H9 (cell line): ENCODE measurements at regions not wholly inside any gene's neighbourhood (a gene's known extent, or its start where the extent isn't known, plus 50 kb on each side); places are given as distances from the start of the nearest gene placed in this dataset.

Experiments
- DNase-seq: peaks from one replicate; pipeline ENCODE4 v3.0.0-alpha.2; 2017
- H2AFZ ChIP-seq: one replicate; pipeline ENCODE4 v1.6.1; 2013; ENCODE audit warnings: mild to moderate bottlenecking, low read length, control low read depth, moderate library complexity
- H2AK5ac ChIP-seq: 2 replicates; pipeline ENCODE4 v1.6.1; 2013; ENCODE audit warnings: low read length, control low read depth, mixed read lengths; ENCODE audit not compliant: insufficient read length
- H2BK120ac ChIP-seq: one replicate; pipeline ENCODE4 v1.6.1; 2013; ENCODE audit warnings: low read depth, mild to moderate bottlenecking, low read length, control low read depth, inconsistent platforms; ENCODE audit not compliant: poor library complexity, severe bottlenecking
- H2BK12ac ChIP-seq: 2 replicates; pipeline ENCODE4 v1.6.1; 2013; ENCODE audit warnings: low read length, control low read depth, mixed read lengths, low read depth; ENCODE audit not compliant: insufficient read length
- H2BK15ac ChIP-seq: 2 replicates; pipeline ENCODE4 v1.6.1; 2013; ENCODE audit warnings: low read depth, low read length, control low read depth
- H2BK20ac ChIP-seq: one replicate; pipeline ENCODE4 v1.6.1; 2013; ENCODE audit warnings: low read depth, mild to moderate bottlenecking, low read length, control low read depth, inconsistent platforms; ENCODE audit not compliant: poor library complexity, severe bottlenecking
- H2BK5ac ChIP-seq: 2 replicates; pipeline ENCODE4 v1.6.1; 2013; ENCODE audit warnings: low read length, control low read depth, mixed read lengths; ENCODE audit not compliant: insufficient read length
- H3K14ac ChIP-seq: 2 replicates; pipeline ENCODE4 v1.6.1; 2013; ENCODE audit warnings: low read length, control low read depth; ENCODE audit not compliant: insufficient read depth
- H3K18ac ChIP-seq: 2 replicates; pipeline ENCODE4 v1.6.1; 2013; ENCODE audit warnings: low read depth, mild to moderate bottlenecking, mixed read lengths, low read length, control low read depth; ENCODE audit not compliant: insufficient read length
- H3K23ac ChIP-seq: 2 replicates; pipeline ENCODE4 v1.6.1; 2013; ENCODE audit warnings: low read length, control low read depth, mixed read lengths, low read depth; ENCODE audit not compliant: insufficient read length
- H3K23me2 ChIP-seq: 2 replicates; pipeline ENCODE4 v1.6.1; 2013; ENCODE audit warnings: low read depth, mild to moderate bottlenecking, mixed read lengths, low read length, control low read depth; ENCODE audit not compliant: insufficient read length, poor library complexity, severe bottlenecking
- H3K27ac ChIP-seq: 2 replicates; pipeline ENCODE4 v1.5.1; 2013; ENCODE audit warnings: low read length, control low read depth, mixed read lengths, low read depth; ENCODE audit not compliant: insufficient read length
- H3K27me3 ChIP-seq: 2 replicates; pipeline ENCODE4 v1.6.1; 2013; ENCODE audit warnings: low read length, control low read depth, inconsistent platforms; ENCODE audit not compliant: insufficient read depth
- H3K4ac ChIP-seq: 2 replicates; pipeline ENCODE4 v1.6.1; 2013; ENCODE audit warnings: low read depth, mild to moderate bottlenecking, control low read depth, inconsistent platforms, low read length, moderate library complexity
- H3K4me1 ChIP-seq: 2 replicates; pipeline ENCODE4 v1.6.1; 2013; ENCODE audit warnings: low read length, control low read depth, inconsistent platforms; ENCODE audit not compliant: insufficient read depth
- H3K4me2 ChIP-seq: 2 replicates; pipeline ENCODE4 v1.6.1; 2013; ENCODE audit warnings: low read length, control low read depth, mixed read lengths; ENCODE audit not compliant: insufficient read length, insufficient read depth
- H3K56ac ChIP-seq: 2 replicates; pipeline ENCODE4 v1.6.1; 2013; ENCODE audit warnings: low read depth, mild to moderate bottlenecking, mixed read lengths, low read length, control low read depth; ENCODE audit not compliant: insufficient read length
- H3K79me1 ChIP-seq: 2 replicates; pipeline ENCODE4 v1.6.1; 2013; ENCODE audit warnings: low read depth, mild to moderate bottlenecking, moderate library complexity, low read length, control low read depth, inconsistent platforms; ENCODE audit not compliant: insufficient read depth, poor library complexity, severe bottlenecking
- H3K79me2 ChIP-seq: 2 replicates; pipeline ENCODE4 v1.6.1; 2013; ENCODE audit warnings: low read length, control low read depth, inconsistent platforms; ENCODE audit not compliant: insufficient read depth
- H3K9ac ChIP-seq: 2 replicates; pipeline ENCODE4 v1.6.1; 2013; ENCODE audit warnings: low read length, control low read depth, mixed read lengths; ENCODE audit not compliant: insufficient read length; ENCODE audit errors: extremely low read depth
- H3K9me3 ChIP-seq: one replicate; pipeline ENCODE4 v1.6.1; 2013; ENCODE audit warnings: low read depth, low read length, inconsistent platforms; ENCODE audit not compliant: control insufficient read depth
- H3T11ph ChIP-seq: one replicate; pipeline ENCODE4 v1.6.1; 2013; ENCODE audit warnings: mild to moderate bottlenecking, low read length, control low read depth, inconsistent platforms
- H4K20me1 ChIP-seq: one replicate; pipeline ENCODE4 v1.6.1; 2013; ENCODE audit not compliant: control insufficient read depth, insufficient read length, insufficient read depth
- H4K5ac ChIP-seq: 2 replicates; pipeline ENCODE4 v1.6.1; 2013; ENCODE audit warnings: low read depth, mild to moderate bottlenecking, mixed read lengths, low read length, control low read depth; ENCODE audit not compliant: insufficient read length
- H4K8ac ChIP-seq: replicated peaks from 2 replicates; pipeline ENCODE4 v1.6.1; 2013; ENCODE audit warnings: low read length, control low read depth, mixed read lengths, low read depth; ENCODE audit not compliant: insufficient read length
- H4K91ac ChIP-seq: 2 replicates; pipeline ENCODE4 v1.6.1; 2013; ENCODE audit warnings: low read depth, mild to moderate bottlenecking, moderate library complexity, mixed read lengths, low read length, control low read depth; ENCODE audit not compliant: insufficient read length
- H3K27ac Mint-ChIP-seq, 3 experiments: 2 replicates in 2 of 3; 3 replicates in 1 of 3; pipeline ENCODE4 v1.8.0; 2020 to 2021; ENCODE audit warnings: mixed read lengths in 3 of 3, mild to moderate bottlenecking in 1 of 3, moderate library complexity in 1 of 3
- H3K27me3 Mint-ChIP-seq: 2 replicates; pipeline ENCODE4 v1.8.0; 2021; ENCODE audit warnings: low read depth, mild to moderate bottlenecking, moderate library complexity, mixed read lengths
- H3K36me3 Mint-ChIP-seq, 3 experiments: 2 replicates in 2 of 3; 3 replicates in 1 of 3; pipeline ENCODE4 v1.8.0; 2020 to 2021; ENCODE audit warnings: low read depth in 3 of 3, mixed read lengths in 3 of 3; ENCODE audit not compliant: insufficient read depth in 1 of 3
- H3K4me1 Mint-ChIP-seq, 2 experiments: 2 replicates each; pipeline ENCODE4 v1.8.0; 2020; ENCODE audit warnings: mixed read lengths in 2 of 2
- H3K4me3 Mint-ChIP-seq, 2 experiments: 2 replicates in 1 of 2; 3 replicates in 1 of 2; pipeline ENCODE4 v1.8.0; 2020 to 2021; ENCODE audit warnings: mild to moderate bottlenecking in 2 of 2, mixed read lengths in 2 of 2, moderate library complexity in 1 of 2
- H3K9me3 Mint-ChIP-seq, 2 experiments: 2 replicates in 1 of 2; 3 replicates in 1 of 2; pipeline ENCODE4 v1.8.0; 2020; ENCODE audit warnings: mild to moderate bottlenecking in 2 of 2, mixed read lengths in 2 of 2, moderate library complexity in 1 of 2
- CTCF ChIP-seq: fragments of 200-600 bp; sonication (generic); conservative IDR thresholded peaks from 3 replicates; pipeline ENCODE4 v1.8.0; 2021; ENCODE audit warnings: antibody characterized with exemption, mild to moderate bottlenecking
- WGBS: extraction: QIAGEN DNeasy Blood & Tissue Kit; methylation state at CpG from one replicate; pipeline ENCODE4 v1.1.7; 2013; ENCODE audit warnings: missing lambda C conversion rate, low lambda C conversion rate, mixed read lengths; ENCODE audit not compliant: insufficient read length; ENCODE audit errors: extremely low coverage; 5-methylcytosine and 5-hydroxymethylcytosine counted together

GRCh38 chr2:34980689-34981088 lies 1374.9 kb upstream of the CRIM1 start:
- H3K9me3 ChIP-seq, result no peaks in the 10 kb centered on the region
- no CpG with 5 or more reads among the region's 1 CpG for WGBS
- no peak overlapping the region for H3K27ac Mint-ChIP-seq

More at GRCh38 chr2:34980689-34981088, 1374.9 kb upstream of the CRIM1 start:
- Histone ChIP-seq H4K20me1 (no peaks in the 10 kb centered on the region), H2BK20ac (no peak overlapping the region), H2BK120ac (no peak overlapping the region), H3K4ac (no peak overlapping the region), H2BK15ac (no peak overlapping the region), H3K27ac (no peak overlapping the region), H3K23ac (no peak overlapping the region), H3K79me2 (no peaks in the 10 kb centered on the region), H3K23me2 (no peaks in the 10 kb centered on the region), H3K9ac (no peak overlapping the region), H3K4me1 (no peaks in the 10 kb centered on the region), H3T11ph (no peak overlapping the region), H3K18ac (no peak overlapping the region), H2BK5ac (no peak overlapping the region), H4K91ac (no peak overlapping the region), H2AK5ac (no peak overlapping the region), H3K27me3 (no peaks in the 10 kb centered on the region), H3K14ac (no peak overlapping the region), H3K4me2 (no peak overlapping the region), H2AFZ (no peak overlapping the region), H4K5ac (no peak overlapping the region), H2BK12ac (no peak overlapping the region), H3K79me1 (no peaks in the 10 kb centered on the region), H3K56ac (no peak overlapping the region), H4K8ac (no peak overlapping the region)
- Mint-ChIP-seq H3K4me1 (no peaks in the 10 kb centered on the region), H3K9me3 (no peaks in the 10 kb centered on the region; a peak in 1 of 5 replicates), H3K27me3 (no peaks in the 10 kb centered on the region), H3K4me3 (no peak overlapping the region), H3K36me3 (no peaks in the 10 kb centered on the region; a peak in 1 of 7 replicates)
- no peak for DNase-seq
- TF ChIP-seq CTCF, result no peak
